Neural crest cell (in vitro differentiated cells): ENCODE measurements at regions not wholly inside any gene's neighbourhood (a gene's known extent, or its start where the extent isn't known, plus 50 kb on each side); places are given as distances from the start of the nearest gene placed in this dataset.

ENCODE experiments used
- DNase-seq: peaks from one replicate; pipeline ENCODE4 v3.0.0; 2021; ENCODE audit warnings: low read depth, mixed read lengths, low spot score
- H3K27ac Mint-ChIP-seq: one replicate; pipeline ENCODE4 v1.8.0; 2021; ENCODE audit warnings: mild to moderate bottlenecking, mixed read lengths; ENCODE audit not compliant: unreplicated experiment
- H3K27me3 Mint-ChIP-seq: 2 replicates; pipeline ENCODE4 v1.8.0; 2021; ENCODE audit warnings: low read depth, mild to moderate bottlenecking, mixed read lengths
- H3K36me3 Mint-ChIP-seq: 2 replicates; pipeline ENCODE4 v1.8.0; 2021; ENCODE audit warnings: low read depth, mild to moderate bottlenecking, mixed read lengths
- H3K4me1 Mint-ChIP-seq: 2 replicates; pipeline ENCODE4 v1.8.0; 2021; ENCODE audit warnings: mixed read lengths
- H3K4me3 Mint-ChIP-seq: one replicate; pipeline ENCODE4 v1.8.0; 2021; ENCODE audit warnings: mild to moderate bottlenecking, mixed read lengths
- H3K9me3 Mint-ChIP-seq: 2 replicates; pipeline ENCODE4 v1.8.0; 2021; ENCODE audit warnings: mixed read lengths
- CTCF ChIP-seq: fragments of 200-600 bp; sonication (generic); conservative IDR thresholded peaks from 2 replicates; pipeline ENCODE4 v1.5.0; 2021; ENCODE audit warnings: antibody characterized with exemption, mild to moderate bottlenecking

- TF ChIP-seq CTCF, result no peak
- H3K9me3 Mint-ChIP-seq, result peaks cover 9% of the 10 kb centered on the region
- H3K27ac Mint-ChIP-seq, result no peak overlapping the region
- H3K27me3 Mint-ChIP-seq, result no peaks in the 10 kb centered on the region
- no peaks in the 10 kb centered on the region for H3K36me3 Mint-ChIP-seq
- H3K4me1 Mint-ChIP-seq, result no peaks in the 10 kb centered on the region
- DNase-seq, result no peak
- H3K4me3 Mint-ChIP-seq, result no peak overlapping the region
Measured at GRCh38 chr7:97337849-97338248, 220.4 kb downstream of the SDHAF3 start.

- no peaks in the 10 kb centered on the region for H3K36me3 Mint-ChIP-seq
- no peak overlapping the region for H3K4me3 Mint-ChIP-seq
- no peak for TF ChIP-seq CTCF
- H3K4me1 Mint-ChIP-seq, result peaks cover 3% of the 10 kb centered on the region
- no peak overlapping the region for H3K27ac Mint-ChIP-seq
- H3K27me3 Mint-ChIP-seq, result no peaks in the 10 kb centered on the region
- DNase-seq, result no peak
- H3K9me3 Mint-ChIP-seq, result peaks cover 3% of the 10 kb centered on the region
Measured at GRCh38 chr7:97342512-97342911, 225.0 kb downstream of the SDHAF3 start.

- Mint-ChIP-seq H3K4me1 (peaks cover 3% of the 10 kb centered on the region), H3K27ac (no peak overlapping the region), H3K36me3 (no peaks in the 10 kb centered on the region), H3K9me3 (peaks cover 10% of the 10 kb centered on the region), H3K27me3 (no peaks in the 10 kb centered on the region), H3K4me3 (no peak overlapping the region)
- DNase-seq, result no peak
- TF ChIP-seq CTCF, result no peak
Measured at GRCh38 chr7:97346349-97346748, 228.9 kb downstream of the SDHAF3 start.

GRCh38 chr7:97351488-97351887 lies 234.0 kb downstream of the SDHAF3 start:
- Mint-ChIP-seq H3K36me3 (no peaks in the 10 kb centered on the region), H3K4me3 (no peak overlapping the region), H3K27me3 (peaks cover 3% of the 10 kb centered on the region), H3K27ac (no peak overlapping the region), H3K4me1 (peaks cover under 1% of the 10 kb centered on the region), H3K9me3 (peaks cover 14% of the 10 kb centered on the region)
- TF ChIP-seq CTCF, result no peak
- DNase-seq, result no peak

- no peak for TF ChIP-seq CTCF
- Mint-ChIP-seq H3K36me3 (no peaks in the 10 kb centered on the region), H3K27ac (no peak overlapping the region), H3K27me3 (peaks cover 3% of the 10 kb centered on the region), H3K9me3 (peaks cover 5% of the 10 kb centered on the region), H3K4me1 (no peaks in the 10 kb centered on the region), H3K4me3 (no peak overlapping the region)
- no peak for DNase-seq
Measured at GRCh38 chr7:97357459-97357858, 240.0 kb downstream of the SDHAF3 start.

GRCh38 chr7:97372882-97373281 lies 255.4 kb downstream of the SDHAF3 start:
- H3K4me1 Mint-ChIP-seq, result peaks cover 16% of the 10 kb centered on the region
- peaks cover 2% of the 10 kb centered on the region for H3K36me3 Mint-ChIP-seq
- DNase-seq, result no peak
- no peak overlapping the region for H3K4me3 Mint-ChIP-seq
- no peak for TF ChIP-seq CTCF
- peaks cover 16% of the 10 kb centered on the region for H3K9me3 Mint-ChIP-seq
- H3K27ac Mint-ChIP-seq, result no peak overlapping the region
- H3K27me3 Mint-ChIP-seq, result no peaks in the 10 kb centered on the region
